KBM-7 (cell line): ENCODE measurements at regions not wholly inside any gene's neighbourhood (a gene's known extent, or its start where the extent isn't known, plus 50 kb on each side); places are given as distances from the start of the nearest gene placed in this dataset.

Experiments used
- DNase-seq: peaks from one replicate; pipeline ENCODE4 v3.0.0-alpha.2; 2015
- in situ Hi-C: fragments of 300-500 bp; cut with MboI; formaldehyde crosslinking; loops from 2 replicates; pipeline ENCODE4 v1.14.3; 2020; ENCODE audit warnings: low sequenced_read_pairs, low pct_unique_long_range_greater_than_20kb, mixed read lengths

DNA sequence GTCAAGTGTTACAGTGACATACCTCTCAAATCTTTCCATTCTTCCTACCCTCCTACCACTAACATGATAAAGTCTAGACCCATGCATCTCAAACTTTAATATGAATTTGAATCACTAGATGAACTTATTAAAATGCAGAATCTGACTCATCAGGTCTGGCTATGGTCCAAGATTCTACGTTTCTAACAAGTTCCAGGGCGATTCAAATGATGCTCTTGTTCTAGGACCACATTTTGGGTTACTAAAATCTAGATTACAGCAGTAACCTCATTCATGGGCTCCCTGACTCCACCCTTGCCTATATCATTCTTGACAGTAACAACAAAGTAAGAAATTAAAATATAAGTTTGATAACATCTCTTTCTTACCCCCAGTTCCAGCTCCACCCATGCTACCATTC is 124.8 kb upstream of the LSM8 start:
- no peak for DNase-seq
- in situ Hi-C loops = no loop called here

DNA sequence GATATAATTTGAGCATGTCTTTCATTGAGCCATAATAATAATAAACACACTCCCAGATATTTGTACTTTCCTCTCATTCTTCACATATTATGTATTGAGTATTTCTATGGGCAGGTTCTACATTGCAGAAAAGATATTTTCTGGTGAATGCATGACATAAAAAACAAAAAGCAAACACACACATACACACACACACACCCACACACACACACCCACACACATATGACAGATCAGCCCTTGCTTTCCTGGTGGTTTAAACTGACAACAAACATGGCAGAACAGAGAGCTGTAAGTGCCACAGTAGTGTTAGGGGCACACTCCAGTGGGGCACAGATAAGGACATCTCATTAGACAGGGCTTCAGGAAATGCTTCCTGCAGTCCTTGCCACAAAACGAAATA is 123.3 kb upstream of the LSM8 start:
- no peak for DNase-seq
- in situ Hi-C loops = no loop called here

DNA sequence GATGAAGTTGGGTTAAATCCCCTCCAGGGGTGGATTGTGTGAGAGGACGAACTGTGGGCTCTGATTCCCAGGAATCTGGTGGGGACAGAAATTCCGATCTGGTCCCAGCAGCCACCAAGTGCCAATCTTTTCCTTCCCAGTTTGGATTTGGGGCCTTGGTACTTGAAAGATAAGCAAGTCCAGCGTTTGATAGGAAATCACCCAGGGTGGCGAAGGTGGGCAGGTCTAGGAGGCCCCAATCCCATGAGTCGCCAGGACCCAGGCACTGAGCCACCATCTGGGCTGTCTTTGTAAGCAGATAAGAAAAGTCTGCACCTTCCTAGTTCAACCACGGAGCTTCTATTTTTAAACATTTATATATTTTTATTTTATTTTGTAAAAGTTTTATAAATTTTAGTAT is 122.6 kb upstream of the LSM8 start:
- in situ Hi-C loops = no loop called here

DNA sequence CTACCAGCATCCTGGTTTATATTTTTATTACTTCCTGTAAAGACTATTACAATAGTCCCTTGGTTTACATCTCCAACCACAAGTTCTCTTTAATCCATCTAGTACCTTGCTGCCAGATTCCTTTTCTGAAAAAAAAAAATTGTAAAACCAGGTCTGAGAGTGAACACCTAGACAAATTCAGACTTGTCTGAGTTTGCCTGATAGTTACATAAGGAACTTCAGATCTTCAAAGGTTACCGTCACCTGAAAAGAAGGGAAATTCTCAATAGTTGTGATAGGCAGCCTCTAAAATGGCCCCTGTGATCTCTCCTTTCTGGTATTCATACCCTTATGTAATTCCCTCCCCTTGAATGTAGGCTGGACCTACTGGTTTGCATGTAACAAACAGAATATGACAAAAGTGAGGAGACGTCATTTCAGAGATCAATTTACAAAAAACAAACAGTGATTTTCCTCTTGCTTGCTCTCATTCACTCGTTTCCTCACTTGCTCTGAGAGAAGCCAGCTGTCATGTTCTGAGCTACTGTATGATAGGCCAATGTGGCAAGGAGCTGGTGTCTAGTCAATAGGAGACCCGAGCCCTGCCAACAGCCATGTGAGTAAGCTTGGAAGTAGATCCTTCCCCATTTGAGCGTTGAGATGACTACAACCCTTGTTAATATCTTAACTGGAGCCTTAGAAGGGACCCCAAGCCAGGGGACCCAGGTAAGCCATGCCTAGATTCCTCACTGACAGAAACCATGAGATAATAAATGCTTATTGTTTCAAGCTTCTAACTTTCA is 110.9 kb upstream of the LSM8 start:
- DNase-seq = peak; percentile 11
- in situ Hi-C loops = no loop called here

More for the DNA sequence above, 122.6 kb upstream of the LSM8 start:
- DNase-seq = no peak

DNA sequence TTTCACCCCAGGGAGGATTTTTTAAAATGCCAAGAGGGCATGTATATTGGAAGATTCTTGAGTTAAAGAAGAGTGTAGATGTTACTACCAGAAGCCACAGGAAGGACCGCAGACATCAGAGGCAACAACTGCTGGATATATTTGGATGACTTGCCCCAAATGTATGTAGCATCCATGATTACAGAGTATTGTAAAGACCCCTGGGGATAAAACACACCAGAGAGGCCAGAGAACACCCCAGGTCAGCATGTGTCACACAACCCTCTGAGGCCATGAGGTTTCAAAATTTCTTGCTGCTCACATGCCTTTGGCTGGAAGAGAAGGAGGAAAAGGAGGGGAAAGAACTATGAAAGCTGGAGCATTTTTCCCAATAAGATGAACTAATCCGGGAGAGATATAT is 108.0 kb upstream of the LSM8 start:
- no peak for DNase-seq
- in situ Hi-C loops = no loop called here

DNA sequence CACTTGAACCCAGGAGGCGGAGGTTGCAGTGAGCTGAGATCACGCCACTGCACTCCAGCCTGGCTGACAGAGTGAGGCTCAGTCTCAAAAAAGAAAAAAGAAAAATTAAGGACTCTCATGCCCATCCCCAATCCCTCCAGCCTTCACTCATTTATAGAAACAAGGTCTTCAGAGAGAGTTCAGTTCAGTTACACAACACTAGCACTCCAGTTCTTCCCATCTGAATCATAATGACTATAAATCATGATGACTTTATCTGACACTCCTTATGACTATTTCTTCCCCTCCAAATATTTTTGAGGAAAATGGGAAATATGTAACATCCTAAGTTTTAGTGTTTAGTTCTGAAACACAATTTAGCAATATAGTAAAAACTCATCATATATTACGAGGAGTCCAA is 107.4 kb upstream of the LSM8 start:
- no peak for DNase-seq
- in situ Hi-C loops = no loop called here

DNA sequence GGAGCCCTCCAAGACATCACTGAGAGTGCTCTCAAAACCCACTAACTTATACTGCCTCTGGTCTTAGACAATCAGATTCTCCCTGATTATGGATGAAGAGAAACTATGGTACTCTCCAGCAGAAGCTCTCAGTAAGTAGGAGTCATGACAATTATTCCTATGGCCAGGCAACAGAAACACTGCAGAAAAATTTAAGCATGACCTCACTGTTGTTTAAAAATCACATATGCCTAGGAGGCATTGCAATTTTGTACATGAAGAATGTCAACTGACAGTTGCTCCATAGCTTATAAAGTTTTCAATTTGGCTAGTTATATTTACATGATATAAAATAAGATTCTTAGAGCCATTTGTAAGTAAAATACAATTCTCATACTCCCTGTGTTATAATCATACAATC is 105.9 kb upstream of the LSM8 start:
- DNase-seq = no peak
- in situ Hi-C loops = no loop called here

DNA sequence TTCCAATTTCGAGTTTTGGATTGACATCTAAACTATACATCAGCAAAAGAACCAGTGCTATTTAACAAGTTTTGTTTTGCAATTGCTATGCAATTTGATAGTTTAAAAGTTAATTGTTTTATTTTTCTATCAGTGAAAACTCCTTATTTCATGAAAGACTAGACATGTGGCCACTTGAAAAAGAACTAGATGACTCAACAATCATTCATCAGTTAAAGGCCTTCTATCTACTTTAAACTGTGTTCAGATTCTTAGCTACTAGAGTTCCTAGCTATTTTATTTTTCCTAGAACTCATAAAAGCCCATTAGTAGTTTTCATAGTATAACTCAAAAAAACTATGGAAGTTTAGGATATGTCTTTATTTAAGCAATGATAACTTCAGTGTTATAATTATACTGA is 104.6 kb upstream of the LSM8 start:
- DNase-seq = no peak
- in situ Hi-C loops = no loop called here

DNA sequence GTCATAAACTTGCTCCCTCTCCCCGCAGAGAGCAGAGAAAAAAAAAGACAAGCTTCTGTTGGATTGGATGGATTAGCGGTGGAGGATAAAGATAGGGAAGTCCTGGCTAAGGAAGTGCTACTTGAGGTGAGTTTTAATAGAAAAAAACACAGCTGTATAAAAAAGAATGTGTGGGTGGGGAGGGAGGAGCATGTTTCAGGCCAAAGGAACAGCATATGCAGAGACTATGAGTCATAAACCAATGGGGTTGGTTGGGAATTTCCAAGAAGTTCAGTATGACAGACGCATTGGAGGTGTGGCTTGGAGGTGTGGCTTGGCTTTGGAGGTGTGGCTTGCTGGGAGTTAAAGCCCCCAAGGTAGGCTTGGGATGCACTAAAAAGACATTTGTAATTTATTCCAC is 103.0 kb upstream of the LSM8 start:
- in situ Hi-C loops = no loop called here
- DNase-seq = peak; percentile 55

DNA sequence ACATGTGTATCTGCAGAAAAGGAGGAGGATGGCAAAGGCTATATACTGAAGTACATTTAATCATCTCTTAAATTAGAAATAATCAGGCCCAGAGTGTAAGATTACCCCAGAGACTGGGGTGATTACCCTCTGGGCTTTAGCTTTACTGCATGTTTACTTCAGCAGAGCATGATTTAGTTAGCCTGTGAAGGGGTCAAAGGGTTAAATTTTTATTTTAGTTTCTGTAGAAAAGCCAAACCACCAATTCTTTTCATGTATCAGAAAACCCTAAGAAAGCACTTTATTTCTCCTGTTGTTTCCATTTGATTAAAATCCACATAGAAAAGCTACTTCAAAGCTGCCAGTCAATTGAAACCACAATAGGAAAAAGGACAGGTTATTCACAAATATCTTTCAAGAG is 101.5 kb upstream of the LSM8 start:
- in situ Hi-C loops = no loop called here
- no peak for DNase-seq

DNA sequence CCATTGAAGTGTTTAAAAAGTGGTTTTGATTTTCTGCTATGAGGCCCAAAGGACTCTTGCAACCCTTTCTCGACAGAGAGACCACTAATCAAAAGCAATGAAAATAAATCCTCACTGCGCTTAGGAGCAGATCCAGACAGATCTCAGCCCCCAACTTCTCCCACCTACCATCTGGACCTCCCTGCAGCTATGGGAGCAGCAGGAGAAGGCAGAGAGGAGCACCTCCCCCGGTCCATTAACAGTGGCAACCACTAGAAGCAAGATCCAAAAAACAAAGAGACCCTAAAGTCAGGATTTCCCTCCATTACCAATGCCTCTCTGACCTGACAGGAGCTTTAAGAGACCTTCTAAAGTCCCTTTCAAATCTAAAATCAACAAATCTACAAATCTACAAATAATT is 99.0 kb upstream of the LSM8 start:
- in situ Hi-C loops = no loop called here
- no peak for DNase-seq

DNA sequence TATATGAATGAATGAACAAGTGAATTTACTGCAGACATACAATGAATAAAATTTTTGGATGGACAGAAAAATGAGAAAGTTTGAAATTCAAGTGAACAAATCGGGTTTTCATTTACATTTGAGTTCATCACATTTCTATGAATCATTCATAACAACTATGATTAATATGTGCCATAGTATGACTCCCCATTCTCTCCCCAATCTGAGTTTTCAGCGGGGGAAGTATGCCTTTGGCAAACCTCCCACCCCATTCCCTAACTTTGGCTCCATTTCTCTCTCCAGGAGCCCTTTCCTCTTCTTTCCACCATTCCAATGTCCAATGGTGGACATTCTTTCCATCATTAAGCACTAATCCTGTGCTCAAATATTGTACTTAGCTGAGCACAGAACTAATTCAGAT is 96.8 kb upstream of the LSM8 start:
- DNase-seq = no peak
- in situ Hi-C loops = no loop called here

DNA sequence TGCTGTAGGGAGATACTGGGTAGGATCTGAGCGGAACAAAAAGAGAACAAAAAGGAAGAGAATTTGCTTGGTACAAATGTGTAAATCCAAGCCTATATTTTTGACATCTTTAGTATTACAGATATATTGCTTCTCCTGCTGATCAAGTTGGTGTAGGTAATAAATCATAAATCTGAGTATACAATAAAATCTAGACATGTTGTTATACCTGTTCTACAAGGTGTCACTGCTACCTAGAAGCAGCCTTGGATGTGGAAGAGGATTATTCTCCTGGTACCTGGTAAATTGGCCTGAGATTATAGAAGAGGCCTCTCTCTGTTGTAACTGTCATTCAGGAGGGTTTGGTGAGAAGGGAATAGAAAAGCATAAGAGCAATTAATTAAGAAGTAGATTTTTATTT is 89.9 kb upstream of the LSM8 start:
- in situ Hi-C loops = no loop called here
- no peak for DNase-seq

DNA sequence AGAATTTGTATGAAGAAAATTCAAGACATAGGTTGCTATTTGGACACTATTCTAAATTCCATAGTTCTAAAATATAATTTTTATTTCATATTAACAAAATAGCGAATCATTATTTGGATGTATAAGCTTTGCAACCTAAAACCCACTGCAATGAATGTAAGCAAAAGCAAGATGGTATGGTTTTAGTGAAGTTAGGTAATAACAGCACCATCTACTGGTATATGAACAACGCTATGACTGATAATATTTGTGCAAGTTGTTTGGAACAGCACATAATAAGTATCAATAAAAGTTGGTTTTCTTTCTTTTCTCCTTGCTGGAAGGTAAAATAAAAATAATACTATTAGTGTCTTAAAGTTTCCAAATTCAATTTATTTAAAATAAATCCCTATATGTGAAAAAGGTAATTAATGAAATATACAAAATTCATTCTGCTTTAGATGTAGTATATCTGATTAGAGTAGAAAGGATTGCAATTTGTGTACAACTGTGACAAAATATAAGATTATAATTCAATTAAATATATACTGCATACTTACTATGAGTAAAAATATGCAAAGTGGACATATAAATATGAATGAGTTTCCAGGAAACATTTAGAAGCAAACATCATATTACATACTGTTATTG is 79.0 kb upstream of the LSM8 start:
- in situ Hi-C loops = no loop called here
- DNase-seq = peak; percentile 43

DNA sequence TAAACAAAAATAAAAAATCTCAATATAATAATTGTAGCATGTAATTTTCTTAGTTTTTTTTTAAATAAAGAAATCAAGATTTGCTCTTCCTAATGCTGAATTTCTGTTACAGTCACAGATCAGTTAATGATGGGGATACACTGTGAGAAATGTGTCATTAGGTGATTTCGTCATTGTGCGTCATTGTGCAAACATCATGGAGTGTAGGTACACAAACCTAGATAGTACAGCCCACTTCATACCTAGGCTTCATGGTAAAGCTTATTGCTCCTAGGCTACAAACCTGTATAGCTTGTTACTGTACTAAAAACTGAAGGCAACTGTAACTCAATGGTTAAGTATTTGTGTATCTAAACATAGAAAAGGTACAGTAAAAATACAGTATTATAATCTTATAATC is 74.4 kb upstream of the LSM8 start:
- DNase-seq = no peak
- in situ Hi-C loops = no loop called here

DNA sequence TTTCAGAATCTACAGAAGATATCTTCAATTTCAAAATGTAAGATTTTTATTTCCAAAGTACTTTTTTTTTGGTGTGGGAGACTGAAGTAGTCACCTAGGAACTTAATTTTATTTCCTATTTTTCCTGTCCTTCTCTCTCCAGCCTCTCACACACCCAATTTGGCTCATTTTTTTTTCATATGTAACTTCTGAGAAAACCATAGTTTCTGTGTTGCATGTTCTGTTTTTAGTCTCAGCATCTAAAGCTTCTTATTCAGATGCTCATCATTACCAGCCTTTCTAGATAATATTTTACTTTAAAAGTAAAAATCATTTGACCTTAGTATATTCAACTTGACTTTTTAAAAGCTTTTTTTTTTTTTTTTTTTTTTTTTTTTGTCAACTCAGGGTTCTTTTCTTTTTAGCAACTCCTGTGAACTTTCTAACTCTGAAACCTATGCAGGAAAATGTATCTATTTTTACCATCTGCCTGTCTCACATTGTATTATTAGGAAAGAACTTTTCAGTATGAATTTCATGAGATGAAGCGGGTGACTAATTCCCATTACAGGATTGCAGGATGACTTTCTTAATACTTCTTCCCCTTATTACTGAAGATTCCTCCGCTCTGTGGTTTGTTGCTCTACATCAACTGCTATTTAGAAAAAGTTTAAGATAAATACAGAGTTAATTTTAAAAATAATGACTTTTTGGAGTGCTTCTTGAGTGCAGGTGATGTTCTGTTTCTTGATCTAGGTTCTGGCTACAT is 73.6 kb upstream of the LSM8 start:
- in situ Hi-C loops = no loop called here
- DNase-seq = no peak

DNA sequence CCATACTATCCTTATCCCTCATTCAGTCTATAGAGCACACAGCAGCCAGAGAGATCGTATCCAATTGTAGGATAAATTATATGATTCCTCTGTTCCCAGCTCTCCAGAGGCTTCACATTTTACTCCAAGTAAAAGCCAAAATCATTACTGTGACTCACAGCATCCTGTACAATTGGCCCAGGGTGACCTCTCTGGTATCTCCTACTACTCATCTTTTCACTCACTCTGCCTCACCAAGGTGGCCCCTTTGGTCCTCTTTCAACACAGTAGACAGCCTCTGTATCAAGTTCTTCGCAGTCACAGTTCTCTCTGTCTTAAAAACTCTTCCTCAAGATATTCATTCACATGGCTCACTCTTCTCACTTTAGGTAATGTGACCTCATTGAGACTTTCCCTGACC is 72.6 kb upstream of the LSM8 start:
- DNase-seq = no peak
- in situ Hi-C loops = no loop called here

DNA sequence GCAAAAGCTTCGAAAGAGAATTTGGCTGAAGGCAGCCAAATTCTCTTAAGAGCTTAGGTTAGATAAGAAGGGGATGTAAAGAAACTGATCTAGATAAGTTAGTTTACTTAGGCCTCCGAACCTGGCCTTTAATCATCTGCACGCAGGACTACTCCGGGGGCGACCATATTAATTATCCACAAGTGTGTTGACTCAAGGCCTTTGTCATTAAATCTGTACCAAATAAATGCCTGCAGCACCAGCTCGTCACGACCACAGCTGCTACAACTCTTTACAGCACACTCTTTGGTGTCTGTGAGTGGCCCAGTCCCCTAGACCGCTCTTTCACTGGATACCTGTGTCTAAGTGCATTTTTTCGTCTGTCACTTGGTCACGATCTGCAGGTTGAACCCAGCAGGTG is 69.8 kb upstream of the LSM8 start:
- in situ Hi-C loops = no loop called here
- DNase-seq = no peak

DNA sequence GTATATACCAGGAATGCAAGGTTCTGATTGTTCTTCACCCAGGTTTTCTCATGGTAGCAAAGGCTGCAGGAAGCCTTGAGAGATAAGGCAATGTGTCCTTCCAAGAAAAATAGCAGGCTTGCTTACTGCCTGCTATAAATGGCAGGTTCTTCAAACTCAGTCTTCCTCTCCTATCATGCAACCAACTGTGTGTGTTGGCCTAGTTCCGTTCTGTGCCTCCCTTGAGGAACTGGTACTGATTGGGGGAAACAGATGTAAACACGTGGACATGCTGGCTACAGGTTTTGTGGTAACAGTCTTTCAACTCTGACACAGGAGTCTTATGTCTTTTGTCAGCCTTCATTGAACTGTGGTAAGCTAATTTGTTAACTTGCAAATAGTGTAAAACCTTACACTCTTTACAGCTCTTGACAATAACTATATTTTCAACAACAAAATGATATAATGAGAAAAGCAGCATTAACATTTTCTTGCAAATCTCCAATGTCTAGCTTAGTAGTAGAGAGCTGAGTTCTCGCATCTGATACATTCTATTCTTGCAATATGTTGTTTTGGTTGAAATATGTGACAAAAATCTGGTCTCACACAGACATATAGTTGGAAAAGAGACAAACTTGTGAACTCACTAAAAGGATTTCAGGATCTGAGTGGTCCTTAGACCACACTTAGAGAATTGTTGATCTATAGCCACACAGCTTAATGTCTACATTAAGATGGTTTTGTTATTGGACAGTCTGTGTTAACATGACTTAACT is 54.7 kb upstream of the LSM8 start:
- in situ Hi-C loops = no loop called here
- DNase-seq = peak; percentile 88

DNA sequence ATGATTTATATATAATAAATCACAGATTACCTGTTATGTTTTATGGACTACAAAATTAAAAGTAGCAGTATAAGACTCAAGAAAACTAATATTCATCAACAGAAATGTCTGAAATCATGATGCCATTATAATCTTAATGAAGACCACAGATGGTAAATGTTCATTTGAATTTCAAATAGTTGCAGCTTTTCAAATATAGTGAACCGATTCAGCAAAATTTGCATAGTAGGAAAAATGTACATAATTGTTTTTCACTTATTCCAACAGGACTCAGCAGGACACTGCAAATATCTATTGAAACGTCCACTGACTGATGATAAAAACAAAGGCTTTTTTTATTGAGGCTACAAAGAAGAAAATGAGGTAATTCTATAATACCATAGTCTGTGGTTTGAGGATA is 51.2 kb upstream of the LSM8 start:
- DNase-seq = no peak
- in situ Hi-C loops = no loop called here
